Gastroesophageal sphincter (tissue), 4 donors: ENCODE measurements at regions not wholly inside any gene's neighbourhood (a gene's known extent, or its start where the extent isn't known, plus 50 kb on each side); places are given as distances from the start of the nearest gene placed in this dataset.

ENCODE experiments used
- ATAC-seq: fragments of 150-250 bp; one replicate; pipeline ENCODE4 v1.9.1; 2016; ENCODE audit warnings: mild to moderate bottlenecking, moderate library complexity
- H3K27ac ChIP-seq, 4 donors: fragments of 200-600 bp; sonication (generic) in 3 of 4; 1 replicate in 3 of 4; 2 replicates in 1 of 4; pipeline ENCODE4 v1.5.1; 2016 to 2019
- H3K27me3 ChIP-seq: fragments of 200-600 bp; sonication (generic); one replicate; pipeline ENCODE4 v1.5.1; 2019
- H3K36me3 ChIP-seq, 2 donors: fragments of 200-600 bp; sonication (generic); one replicate each; pipeline ENCODE4 v1.5.1; 2019; ENCODE audit warnings: control low read depth in 1 of 2
- H3K4me1 ChIP-seq, 3 donors: fragments of 200-600 bp; sonication (generic); 1 replicate in 2 of 3; 2 replicates in 1 of 3; pipeline ENCODE4 v1.5.1; 2016 to 2019; ENCODE audit warnings: control low read depth in 2 of 3
- H3K4me3 ChIP-seq, 2 donors: fragments of 200-600 bp; sonication (generic); one replicate each; pipeline ENCODE4 v1.5.1; 2019; ENCODE audit warnings: mild to moderate bottlenecking in 1 of 2, moderate library complexity in 1 of 2
- H3K9me3 ChIP-seq, 3 donors: fragments of 200-600 bp; sonication (generic); one replicate each; pipeline ENCODE4 v1.5.1; 2017 to 2019; ENCODE audit warnings: control low read depth in 2 of 3
- EP300 ChIP-seq: sonication (generic); formaldehyde crosslinking; IDR thresholded peaks from one replicate; pipeline ENCODE4 v1.6.1; 2017; ENCODE audit warnings: antibody characterized with exemption, mild to moderate bottlenecking
- POLR2A ChIP-seq, 2 donors: fragments of 450-650 bp; IDR thresholded peaks; one replicate each; pipeline ENCODE4 v1.6.1; 2017; ENCODE audit warnings: antibody characterized with exemption in 2 of 2, mild to moderate bottlenecking in 2 of 2, moderate library complexity in 1 of 2
- POLR2AphosphoS5 ChIP-seq: sonication (generic); formaldehyde crosslinking; IDR thresholded peaks from one replicate; pipeline ENCODE4 v1.6.1; 2017; ENCODE audit warnings: antibody characterized with exemption
- WGBS, 2 donors: methylation state at CpG; one replicate each; pipeline ENCODE4 v1.1.5; 2018; ENCODE audit warnings: low coverage in 1 of 2; 5-methylcytosine and 5-hydroxymethylcytosine counted together
- TF ChIP-seq, protein P1 (sequence below), 4 experiments: fragments of 200-600 bp in 2 of 4; fragments of 450-650 bp in 2 of 4; sonication (generic) in 1 of 4; IDR thresholded peaks; one replicate each; pipeline ENCODE4 v1.5.1; 2017 to 2019; ENCODE audit warnings: antibody characterized with exemption in 4 of 4, mild to moderate bottlenecking in 2 of 4, moderate library complexity in 2 of 4

DNA sequence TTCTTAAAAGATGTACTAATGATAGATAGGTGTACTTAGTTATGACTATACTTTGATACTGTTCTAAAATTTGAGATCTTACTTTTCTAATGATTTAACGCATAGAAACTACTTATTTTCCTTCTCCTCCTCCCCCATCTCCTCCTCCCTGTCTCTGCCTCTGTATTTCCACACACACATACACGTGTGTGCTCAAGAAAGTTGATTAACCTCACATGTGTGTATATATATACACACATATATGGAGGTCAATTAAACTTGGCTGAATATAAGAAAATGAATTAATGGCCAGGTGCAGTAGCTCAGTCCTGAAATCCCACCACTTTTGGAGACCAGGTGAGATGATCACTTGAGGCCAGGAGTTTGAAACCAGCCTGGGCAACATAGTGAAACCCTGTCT is 362.7 kb upstream of the SYT1 start:
- TF ChIP-seq, protein P1, sequence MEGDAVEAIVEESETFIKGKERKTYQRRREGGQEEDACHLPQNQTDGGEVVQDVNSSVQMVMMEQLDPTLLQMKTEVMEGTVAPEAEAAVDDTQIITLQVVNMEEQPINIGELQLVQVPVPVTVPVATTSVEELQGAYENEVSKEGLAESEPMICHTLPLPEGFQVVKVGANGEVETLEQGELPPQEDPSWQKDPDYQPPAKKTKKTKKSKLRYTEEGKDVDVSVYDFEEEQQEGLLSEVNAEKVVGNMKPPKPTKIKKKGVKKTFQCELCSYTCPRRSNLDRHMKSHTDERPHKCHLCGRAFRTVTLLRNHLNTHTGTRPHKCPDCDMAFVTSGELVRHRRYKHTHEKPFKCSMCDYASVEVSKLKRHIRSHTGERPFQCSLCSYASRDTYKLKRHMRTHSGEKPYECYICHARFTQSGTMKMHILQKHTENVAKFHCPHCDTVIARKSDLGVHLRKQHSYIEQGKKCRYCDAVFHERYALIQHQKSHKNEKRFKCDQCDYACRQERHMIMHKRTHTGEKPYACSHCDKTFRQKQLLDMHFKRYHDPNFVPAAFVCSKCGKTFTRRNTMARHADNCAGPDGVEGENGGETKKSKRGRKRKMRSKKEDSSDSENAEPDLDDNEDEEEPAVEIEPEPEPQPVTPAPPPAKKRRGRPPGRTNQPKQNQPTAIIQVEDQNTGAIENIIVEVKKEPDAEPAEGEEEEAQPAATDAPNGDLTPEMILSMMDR (IDR thresholded peaks at IDR 0.05): no peak
- TF ChIP-seq POLR2AphosphoS5: no peak
- no peak for TF ChIP-seq POLR2A (IDR thresholded peaks at IDR 0.05)
- no peak for TF ChIP-seq EP300
- Histone ChIP-seq H3K9me3 (no peaks in the 10 kb centered on the region), H3K27me3 (no peaks in the 10 kb centered on the region), H3K27ac (no peak overlapping the region), H3K4me1 (no peaks in the 10 kb centered on the region), H3K4me3 (no peak overlapping the region), H3K36me3 (no peaks in the 10 kb centered on the region)
- 79 to 81% methylated on average over 2 of the region's 2 CpGs for WGBS, 2 donors
- ATAC-seq: no peak

DNA sequence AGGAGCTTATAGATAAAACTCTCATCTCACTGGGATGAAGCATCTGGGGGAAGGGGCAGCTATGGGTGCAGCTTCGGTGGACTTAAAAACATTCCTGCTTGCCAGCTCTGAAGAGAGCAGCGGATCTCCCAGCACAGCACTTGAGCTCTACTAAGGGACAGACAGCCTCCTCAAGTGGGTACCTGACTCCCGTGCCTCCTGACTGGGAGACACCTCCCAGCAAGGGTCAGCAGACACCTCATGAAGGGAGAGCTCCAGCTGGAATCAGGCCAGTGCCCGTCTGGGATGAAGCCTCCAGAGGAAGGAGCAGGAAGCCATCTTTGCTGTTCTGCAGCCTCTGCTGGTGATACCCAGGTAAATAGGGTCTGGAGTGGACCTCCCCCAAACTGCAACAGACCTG is 345.2 kb upstream of the SYT1 start:
- H3K4me1 ChIP-seq: no peaks in the 10 kb centered on the region
- WGBS, 2 donors: 75% methylated on average over 2 of the region's 4 CpGs; no CpG with 5 or more reads in 1 of the 2 donors
- no peak for ATAC-seq
- no peaks in the 10 kb centered on the region for H3K27me3 ChIP-seq
- no peaks in the 10 kb centered on the region for H3K36me3 ChIP-seq
- H3K9me3 ChIP-seq: peaks cover 0 to 8% (median 0%) of the 10 kb centered on the region in 3 donors
- no peak for TF ChIP-seq EP300
- TF ChIP-seq, protein P1 (IDR thresholded peaks at IDR 0.05): no peak
- TF ChIP-seq POLR2A (IDR thresholded peaks at IDR 0.05): no peak
- no peak for TF ChIP-seq POLR2AphosphoS5
- no peak overlapping the region for H3K4me3 ChIP-seq
- no peak overlapping the region for H3K27ac ChIP-seq

DNA sequence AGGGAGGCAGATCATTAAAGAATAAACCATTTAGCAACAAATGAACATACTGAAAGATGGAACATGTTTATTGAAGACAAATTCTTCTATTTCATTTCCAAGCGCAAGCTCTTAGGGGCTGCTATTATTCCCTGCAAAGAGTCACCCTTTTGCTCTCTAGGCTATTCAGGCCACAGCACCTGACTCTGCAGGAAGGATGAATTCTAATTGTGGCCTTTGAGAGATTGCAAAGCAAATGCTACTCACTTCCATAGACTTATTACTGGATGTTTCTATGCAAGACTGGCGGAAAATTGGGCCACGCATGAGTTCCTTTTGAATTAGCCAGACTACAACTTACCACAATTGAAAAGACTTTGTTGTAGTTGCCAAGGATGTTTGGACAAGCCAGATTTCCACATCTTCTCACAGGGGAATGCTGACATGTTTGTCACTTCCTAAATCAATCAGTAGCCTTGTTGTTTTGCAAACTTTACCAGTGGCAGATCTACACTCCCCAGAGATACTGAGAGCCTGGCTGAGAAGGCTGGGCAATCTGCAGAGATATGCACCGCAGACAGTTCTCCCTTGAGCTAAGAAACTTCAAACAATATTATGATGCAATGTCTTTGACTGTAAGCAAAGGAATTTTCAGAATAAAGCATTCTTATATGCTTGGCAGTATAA is 334.3 kb upstream of the SYT1 start:
- Histone ChIP-seq H3K4me3 (no peak overlapping the region), H3K4me1 (no peaks in the 10 kb centered on the region), H3K9me3 (no peaks in the 10 kb centered on the region), H3K36me3 (no peaks in the 10 kb centered on the region), H3K27ac (no peak overlapping the region), H3K27me3 (no peaks in the 10 kb centered on the region)
- 51 to 83% methylated on average over 3 to 4 of the region's 4 CpGs for WGBS, 2 donors
- TF ChIP-seq POLR2AphosphoS5: no peak
- TF ChIP-seq EP300: no peak
- TF ChIP-seq, protein P1 (IDR thresholded peaks at IDR 0.05): no peak
- TF ChIP-seq POLR2A (IDR thresholded peaks at IDR 0.05): no peak
- no peak for ATAC-seq

DNA sequence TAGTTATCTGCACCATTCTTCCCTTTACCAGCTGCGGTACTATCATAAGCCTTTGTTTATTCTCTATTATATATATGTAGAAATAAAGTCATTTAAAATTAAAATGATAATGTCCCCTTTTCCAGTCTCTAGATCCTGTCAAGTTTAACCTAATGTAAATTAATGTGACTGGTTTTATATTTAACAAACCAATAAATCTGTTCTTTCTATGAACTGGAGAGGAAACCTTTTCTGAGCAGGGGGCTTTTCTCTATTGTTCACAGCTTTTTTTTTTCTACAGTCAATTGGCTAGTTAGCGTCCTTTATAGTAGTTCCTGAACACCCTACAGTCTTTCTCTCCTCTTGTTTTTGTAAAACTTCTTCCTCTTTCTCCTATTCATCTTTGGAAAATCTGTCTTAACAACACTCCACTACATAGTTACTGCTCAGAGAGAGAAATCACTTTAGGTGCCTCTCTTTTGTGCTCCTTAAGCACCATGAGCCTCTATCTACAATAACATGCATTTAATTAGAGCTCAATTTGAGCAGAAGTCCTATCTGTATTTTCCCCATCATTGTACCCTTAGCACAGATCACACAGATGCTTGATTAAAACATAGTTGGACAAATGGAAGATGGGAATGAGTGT is 332.6 kb upstream of the SYT1 start:
- no peak overlapping the region for H3K27ac ChIP-seq
- H3K9me3 ChIP-seq: no peaks in the 10 kb centered on the region
- H3K4me3 ChIP-seq: no peak overlapping the region
- no peaks in the 10 kb centered on the region for H3K36me3 ChIP-seq
- H3K27me3 ChIP-seq: no peaks in the 10 kb centered on the region
- no peak for TF ChIP-seq POLR2A (IDR thresholded peaks at IDR 0.05)
- TF ChIP-seq POLR2AphosphoS5: no peak
- TF ChIP-seq, protein P1 (IDR thresholded peaks at IDR 0.05): no peak
- TF ChIP-seq EP300: no peak
- H3K4me1 ChIP-seq: no peaks in the 10 kb centered on the region
- ATAC-seq: no peak
- 25 to 43% methylated on average over 2 of the region's 2 CpGs for WGBS, 2 donors

DNA sequence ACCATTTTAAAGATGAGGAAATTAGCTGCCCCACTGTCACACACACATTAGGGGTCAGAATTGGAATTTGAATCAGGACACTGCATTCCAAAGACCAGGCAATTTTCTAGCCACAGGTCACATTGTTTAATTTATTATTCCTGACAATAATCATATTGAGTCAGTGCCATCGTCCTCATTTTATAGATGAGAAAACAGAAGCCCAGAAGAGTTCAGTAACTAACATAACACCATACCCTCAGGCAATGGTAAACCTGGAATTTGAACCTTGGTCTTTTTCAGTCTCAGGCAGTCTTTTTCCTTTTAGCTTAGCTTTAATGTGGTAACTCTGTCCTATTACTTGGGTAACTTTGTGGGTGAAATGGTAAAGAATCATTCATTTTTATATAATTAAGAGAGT is 330.3 kb upstream of the SYT1 start:
- WGBS, 2 donors: 21 to 47% methylated on average over 1 of the region's 1 CpG
- ATAC-seq: no peak
- no peaks in the 10 kb centered on the region for H3K27me3 ChIP-seq
- no peak overlapping the region for H3K27ac ChIP-seq
- H3K36me3 ChIP-seq: no peaks in the 10 kb centered on the region
- no peak overlapping the region for H3K4me3 ChIP-seq
- no peaks in the 10 kb centered on the region for H3K4me1 ChIP-seq
- H3K9me3 ChIP-seq: no peaks in the 10 kb centered on the region
- TF ChIP-seq EP300: no peak
- TF ChIP-seq, protein P1 (IDR thresholded peaks at IDR 0.05): no peak
- no peak for TF ChIP-seq POLR2A (IDR thresholded peaks at IDR 0.05)
- TF ChIP-seq POLR2AphosphoS5: no peak
